ENCODE measurements at regions not wholly inside any gene's neighbourhood (a gene's known extent, or its start where the extent isn't known, plus 50 kb on each side); places are given as distances from the start of the nearest gene placed in this dataset.

GRCh38 chr18:26653943-26654615 lies 105.7 kb upstream of the KCTD1 start:
- intact Hi-C loops (cut with micrococcal nuclease): loop anchor here in 1 of 2 donors (10.0 kb wide), 1 partner anchor 1299 kb away; the partner anchor contains the start of gene ZNF521
- Mint-ChIP-seq H3K4me1 (peaks cover 7 to 20% (median 15%) of the 10 kb centered on the region in 7 donors), H3K4me3 (no peak overlapping the region), H3K36me3 (peaks cover 0 to 6% (median 4%) of the 10 kb centered on the region in 5 donors), H3K27ac (no peak overlapping the region), H3K9me3 (peaks cover 0 to 2% (median 0%) of the 10 kb centered on the region in 11 donors), H3K27me3 (peaks cover 70 to 82% (median 75%) of the 10 kb centered on the region in 5 donors)
- Histone ChIP-seq H3K9me3 (ENCODE audit: control insufficient read depth in 2 of 3, low read length in 3 of 3) (no peaks in the 10 kb centered on the region), H3K4me3 (ENCODE audit: low read length) (no peak overlapping the region), H3K4me1 (ENCODE audit: control insufficient read depth in 2 of 2, insufficient read depth in 2 of 2, low read length in 2 of 2) (no peaks in the 10 kb centered on the region), H3K27ac (ENCODE audit: low read depth, low read length) (no peak overlapping the region), H3K27me3 (ENCODE audit: control insufficient read depth in 2 of 2, insufficient read depth in 2 of 2, low read length in 2 of 2) (peaks cover 0 to 4% of the 10 kb centered on the region in 2 donors), H3K36me3 (ENCODE audit: control insufficient read depth in 2 of 3, insufficient read depth in 3 of 3, low read length in 3 of 3) (no peaks in the 10 kb centered on the region)
- no peak for DNase-seq
- ChIA-PET CTCF (no interaction called here), POLR2A (no interaction called here)
- no peak for ATAC-seq

GRCh38 chr18:26652501-26652900 lies 104.1 kb upstream of the KCTD1 start:
- Histone ChIP-seq H3K36me3 (ENCODE audit: control insufficient read depth in 2 of 3, insufficient read depth in 3 of 3, low read length in 3 of 3) (no peaks in the 10 kb centered on the region), H3K4me1 (ENCODE audit: control insufficient read depth in 2 of 2, insufficient read depth in 2 of 2, low read length in 2 of 2) (no peaks in the 10 kb centered on the region), H3K27me3 (ENCODE audit: control insufficient read depth in 2 of 2, insufficient read depth in 2 of 2, low read length in 2 of 2) (peaks cover 0 to 2% of the 10 kb centered on the region in 2 donors), H3K4me3 (ENCODE audit: low read length) (no peak overlapping the region), H3K27ac (ENCODE audit: low read depth, low read length) (no peak overlapping the region), H3K9me3 (ENCODE audit: control insufficient read depth in 2 of 3, low read length in 3 of 3) (no peaks in the 10 kb centered on the region)
- ChIA-PET CTCF (no interaction called here), POLR2A (no interaction called here)
- H3K27me3 Mint-ChIP-seq: peaks cover 54 to 68% (median 59%) of the 10 kb centered on the region in 5 donors
- intact Hi-C loops (cut with micrococcal nuclease): loop anchor here in 1 of 2 donors (10.0 kb wide), 1 partner anchor 1298 kb away; the partner anchor contains the start of gene ZNF521
- ATAC-seq: no peak
- peaks cover 4 to 13% (median 11%) of the 10 kb centered on the region in 7 donors for H3K4me1 Mint-ChIP-seq
- H3K4me3 Mint-ChIP-seq: no peak overlapping the region
- H3K9me3 Mint-ChIP-seq: peaks cover 0 to 2% (median 0%) of the 10 kb centered on the region in 11 donors
- no peak for DNase-seq
- H3K27ac Mint-ChIP-seq: no peak overlapping the region
- H3K36me3 Mint-ChIP-seq: peaks cover 0 to 4% (median 3%) of the 10 kb centered on the region in 5 donors

DNA sequence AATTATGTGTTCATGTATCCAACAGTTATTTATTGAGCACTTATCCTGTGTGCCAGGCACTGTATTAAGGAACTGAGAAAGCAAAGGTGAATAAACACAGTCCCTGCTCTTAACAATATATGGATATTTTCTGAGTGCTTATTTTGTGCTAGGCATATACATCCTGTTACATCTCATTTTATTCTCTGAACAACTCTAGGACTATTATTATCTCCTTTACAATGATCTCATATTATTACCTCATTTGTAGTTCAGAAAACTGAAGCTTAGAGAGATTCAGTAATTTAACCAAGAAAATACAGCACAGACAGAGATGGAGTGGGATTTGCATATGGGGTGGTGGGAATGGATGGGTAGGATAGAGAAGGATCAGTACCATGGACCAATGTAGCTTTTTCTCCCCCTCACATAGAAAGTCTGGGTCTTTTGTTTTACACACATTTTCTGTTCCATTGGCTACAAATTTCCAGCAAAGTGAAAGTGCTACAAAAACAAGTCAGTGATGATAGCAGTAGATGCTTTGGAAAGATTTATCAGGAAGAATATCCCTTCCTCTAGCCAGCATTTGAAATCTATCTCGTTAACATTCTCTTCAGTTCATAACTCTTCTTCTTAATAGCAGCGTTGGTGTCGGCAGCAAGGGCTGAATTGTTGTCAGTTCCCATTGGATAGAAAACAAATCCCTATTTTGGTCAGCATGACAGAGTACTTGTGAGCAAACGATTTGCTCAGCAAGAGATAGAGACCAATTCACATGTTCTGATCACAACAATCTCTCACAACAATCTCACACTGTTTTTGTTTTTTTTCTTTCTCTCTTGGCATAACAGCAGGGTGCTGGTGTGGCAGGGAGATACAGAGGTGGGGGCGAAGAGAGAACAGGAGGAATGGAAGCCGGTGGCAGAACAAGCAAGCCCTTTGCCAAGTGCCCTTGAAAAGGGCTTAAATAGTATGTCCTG lies 102.2 kb upstream of the KCTD1 start:
- peaks cover 49 to 66% (median 55%) of the 10 kb centered on the region in 5 donors for H3K27me3 Mint-ChIP-seq
- Histone ChIP-seq H3K4me1 (ENCODE audit: control insufficient read depth in 2 of 2, insufficient read depth in 2 of 2, low read length in 2 of 2) (no peaks in the 10 kb centered on the region), H3K36me3 (ENCODE audit: control insufficient read depth in 2 of 3, insufficient read depth in 3 of 3, low read length in 3 of 3) (no peaks in the 10 kb centered on the region), H3K27ac (ENCODE audit: low read depth, low read length) (no peak overlapping the region), H3K4me3 (ENCODE audit: low read length) (no peak overlapping the region), H3K9me3 (ENCODE audit: control insufficient read depth in 2 of 3, low read length in 3 of 3) (no peaks in the 10 kb centered on the region), H3K27me3 (ENCODE audit: control insufficient read depth in 2 of 2, insufficient read depth in 2 of 2, low read length in 2 of 2) (no peaks in the 10 kb centered on the region)
- CTCF ChIA-PET: no interaction called here
- H3K27ac Mint-ChIP-seq: no peak overlapping the region
- POLR2A ChIA-PET: no interaction called here
- H3K4me1 Mint-ChIP-seq: peaks cover 0 to 6% (median 5%) of the 10 kb centered on the region in 7 donors
- ATAC-seq (no peak), DNase-seq (no peak)
- no peak overlapping the region for H3K4me3 Mint-ChIP-seq
- no peaks in the 10 kb centered on the region for H3K36me3 Mint-ChIP-seq
- peaks cover 0 to 2% (median 0%) of the 10 kb centered on the region in 11 donors for H3K9me3 Mint-ChIP-seq
- intact Hi-C loops (cut with micrococcal nuclease): loop anchor here in 1 of 2 donors (10.0 kb wide), 1 partner anchor 1296 kb away; the partner anchor contains the start of gene ZNF521

- ChIA-PET POLR2A (no interaction called here), CTCF (no interaction called here)
- peaks cover 35 to 59% (median 43%) of the 10 kb centered on the region in 5 donors for H3K27me3 Mint-ChIP-seq
- no peaks in the 10 kb centered on the region for H3K36me3 ChIP-seq (ENCODE audit: control insufficient read depth in 2 of 3, insufficient read depth in 3 of 3, low read length in 3 of 3)
- no peaks in the 10 kb centered on the region for H3K9me3 ChIP-seq (ENCODE audit: control insufficient read depth in 2 of 3, low read length in 3 of 3)
- peaks cover 0 to 2% (median 0%) of the 10 kb centered on the region in 11 donors for H3K9me3 Mint-ChIP-seq
- peaks cover 0 to 2% (median 0%) of the 10 kb centered on the region in 7 donors for H3K4me1 Mint-ChIP-seq
- H3K27me3 ChIP-seq (ENCODE audit: control insufficient read depth in 2 of 2, insufficient read depth in 2 of 2, low read length in 2 of 2): no peaks in the 10 kb centered on the region
- no peak overlapping the region for H3K4me3 Mint-ChIP-seq
- ATAC-seq (no peak), DNase-seq (no peak)
- no peak overlapping the region for H3K4me3 ChIP-seq (ENCODE audit: low read length)
- no peaks in the 10 kb centered on the region for H3K4me1 ChIP-seq (ENCODE audit: control insufficient read depth in 2 of 2, insufficient read depth in 2 of 2, low read length in 2 of 2)
- intact Hi-C loops (cut with micrococcal nuclease): loop anchor here (1.0 to 2.0 kb wide), 4 partner anchors 28 to 342 kb away; no protein-coding TSS in a partner anchor
- H3K36me3 Mint-ChIP-seq: no peaks in the 10 kb centered on the region
- H3K27ac ChIP-seq (ENCODE audit: low read depth, low read length): no peak overlapping the region
- H3K27ac Mint-ChIP-seq: no peak overlapping the region
These were observed 100.8 kb upstream of the KCTD1 start for GRCh38 chr18:26649193-26649543.

DNA sequence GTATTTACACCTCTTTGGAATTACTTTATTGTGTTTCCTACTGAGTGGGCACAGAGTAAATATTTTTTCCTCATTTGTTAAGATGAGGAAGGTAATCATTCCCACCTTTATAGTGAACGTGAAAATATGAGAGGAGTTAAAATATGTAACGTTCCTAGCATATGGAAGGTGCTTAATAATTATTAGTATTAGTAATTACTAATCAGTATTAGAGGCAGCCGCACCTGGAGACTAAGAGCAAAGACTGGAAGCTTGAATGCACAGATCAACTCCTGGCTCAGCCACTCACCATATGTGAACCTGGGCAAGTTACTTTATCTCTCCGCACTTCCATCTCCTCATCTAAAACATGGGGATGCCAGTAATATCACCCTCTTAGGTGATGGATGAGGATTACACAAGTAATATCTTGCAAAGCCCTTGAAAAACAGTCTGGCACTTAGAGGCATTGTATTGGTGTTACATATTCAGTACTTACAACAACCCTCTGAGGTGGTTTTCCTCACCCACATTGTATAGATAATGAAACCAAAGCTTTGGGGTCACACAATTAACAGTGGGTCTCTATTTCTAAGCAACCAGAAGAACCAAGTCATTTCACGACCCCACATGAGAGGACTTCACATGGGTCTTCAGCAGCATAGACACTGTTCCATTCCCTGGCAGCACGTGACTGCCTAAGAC lies 100.3 kb upstream of the KCTD1 start:
- Mint-ChIP-seq H3K9me3 (peaks cover 0 to 3% (median 0%) of the 10 kb centered on the region in 11 donors), H3K27me3 (peaks cover 30 to 59% (median 40%) of the 10 kb centered on the region in 5 donors), H3K27ac (no peak overlapping the region), H3K4me3 (no peak overlapping the region), H3K4me1 (peaks cover 0 to 2% (median 0%) of the 10 kb centered on the region in 7 donors), H3K36me3 (no peaks in the 10 kb centered on the region)
- no peak overlapping the region for H3K27ac ChIP-seq (ENCODE audit: low read depth, low read length)
- ATAC-seq: no peak
- no peak for DNase-seq
- no peak overlapping the region for H3K4me3 ChIP-seq (ENCODE audit: low read length)
- H3K36me3 ChIP-seq (ENCODE audit: control insufficient read depth in 2 of 3, insufficient read depth in 3 of 3, low read length in 3 of 3): no peaks in the 10 kb centered on the region
- intact Hi-C loops (cut with micrococcal nuclease): loop anchor here (1.0 to 2.0 kb wide), 4 partner anchors 28 to 341 kb away; no protein-coding TSS in a partner anchor
- ChIA-PET CTCF (no interaction called here), POLR2A (no interaction called here)
- H3K9me3 ChIP-seq (ENCODE audit: control insufficient read depth in 2 of 3, low read length in 3 of 3): no peaks in the 10 kb centered on the region
- H3K4me1 ChIP-seq (ENCODE audit: control insufficient read depth in 2 of 2, insufficient read depth in 2 of 2, low read length in 2 of 2): no peaks in the 10 kb centered on the region
- no peaks in the 10 kb centered on the region for H3K27me3 ChIP-seq (ENCODE audit: control insufficient read depth in 2 of 2, insufficient read depth in 2 of 2, low read length in 2 of 2)

DNA sequence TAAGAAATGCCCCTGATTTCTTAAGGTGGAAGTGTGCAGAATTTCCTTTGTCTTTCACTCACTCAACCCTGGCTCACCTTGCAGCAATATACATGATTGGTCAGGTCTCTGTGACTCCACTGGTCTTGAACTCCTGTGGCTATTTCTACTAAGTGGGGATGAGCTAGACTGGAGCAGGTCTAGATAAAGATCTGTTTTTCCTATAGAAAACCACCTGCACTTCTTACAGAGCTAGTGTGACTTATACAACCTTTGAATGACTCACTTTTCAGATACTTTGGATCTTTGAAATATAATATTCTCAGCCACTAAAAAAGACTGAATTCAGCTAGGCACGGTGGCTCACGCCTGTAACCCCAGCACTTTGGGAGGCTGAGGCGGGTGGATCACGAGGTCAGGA lies 98.5 kb upstream of the KCTD1 start:
- peaks cover 0 to 3% (median 0%) of the 10 kb centered on the region in 11 donors for H3K9me3 Mint-ChIP-seq
- Histone ChIP-seq H3K4me3 (ENCODE audit: low read length) (no peak overlapping the region), H3K4me1 (ENCODE audit: control insufficient read depth in 2 of 2, insufficient read depth in 2 of 2, low read length in 2 of 2) (no peaks in the 10 kb centered on the region), H3K9me3 (ENCODE audit: control insufficient read depth in 2 of 3, low read length in 3 of 3) (no peaks in the 10 kb centered on the region), H3K36me3 (ENCODE audit: control insufficient read depth in 2 of 3, insufficient read depth in 3 of 3, low read length in 3 of 3) (no peaks in the 10 kb centered on the region), H3K27me3 (ENCODE audit: control insufficient read depth in 2 of 2, insufficient read depth in 2 of 2, low read length in 2 of 2) (no peaks in the 10 kb centered on the region), H3K27ac (ENCODE audit: low read depth, low read length) (no peak overlapping the region)
- H3K27ac Mint-ChIP-seq: no peak overlapping the region
- DNase-seq: no peak
- intact Hi-C loops (cut with micrococcal nuclease): no loop called here
- no peak for ATAC-seq
- no peak overlapping the region for H3K4me3 Mint-ChIP-seq
- no peaks in the 10 kb centered on the region for H3K36me3 Mint-ChIP-seq
- ChIA-PET POLR2A (interaction anchor here (0.6 kb wide), 1 partner anchor 205 kb away, joined by 3 read pairs; no protein-coding TSS in a partner anchor), CTCF (no interaction called here)
- peaks cover 0 to 4% (median 0%) of the 10 kb centered on the region in 7 donors for H3K4me1 Mint-ChIP-seq
- peaks cover 23 to 58% (median 30%) of the 10 kb centered on the region in 5 donors for H3K27me3 Mint-ChIP-seq

Measured in naive thymus-derived CD4-positive, alpha-beta T cell (primary cell).